ENCODE measurements at regions not wholly inside any gene's neighbourhood (a gene's known extent, or its start where the extent isn't known, plus 50 kb on each side); places are given as distances from the start of the nearest gene placed in this dataset.

DNA sequence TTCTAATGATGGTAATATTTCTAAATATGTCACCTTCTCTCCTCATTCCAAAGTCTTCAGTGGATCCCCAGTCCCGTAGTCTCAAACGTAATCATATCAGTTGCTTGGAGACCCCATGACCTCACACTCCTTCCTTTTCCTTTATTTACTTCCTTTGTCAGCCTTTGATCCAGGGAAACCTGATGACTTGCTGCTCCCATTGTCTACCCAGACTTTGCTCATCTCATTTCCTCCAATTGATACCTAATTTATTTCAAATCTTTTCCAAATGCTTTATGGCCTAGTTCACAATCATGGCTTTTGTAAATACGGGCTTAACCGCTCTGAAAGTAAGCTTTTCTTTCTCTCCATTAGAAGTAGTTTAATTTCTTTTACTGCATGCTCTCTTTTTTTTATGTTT, 402.4 kb upstream of the CYRIA start:
- no peak for DNase-seq (ENCODE audit: low read depth)
- no peak overlapping the region for H3K4me3 ChIP-seq (ENCODE audit: low read length)
- TF ChIP-seq, protein P1, sequence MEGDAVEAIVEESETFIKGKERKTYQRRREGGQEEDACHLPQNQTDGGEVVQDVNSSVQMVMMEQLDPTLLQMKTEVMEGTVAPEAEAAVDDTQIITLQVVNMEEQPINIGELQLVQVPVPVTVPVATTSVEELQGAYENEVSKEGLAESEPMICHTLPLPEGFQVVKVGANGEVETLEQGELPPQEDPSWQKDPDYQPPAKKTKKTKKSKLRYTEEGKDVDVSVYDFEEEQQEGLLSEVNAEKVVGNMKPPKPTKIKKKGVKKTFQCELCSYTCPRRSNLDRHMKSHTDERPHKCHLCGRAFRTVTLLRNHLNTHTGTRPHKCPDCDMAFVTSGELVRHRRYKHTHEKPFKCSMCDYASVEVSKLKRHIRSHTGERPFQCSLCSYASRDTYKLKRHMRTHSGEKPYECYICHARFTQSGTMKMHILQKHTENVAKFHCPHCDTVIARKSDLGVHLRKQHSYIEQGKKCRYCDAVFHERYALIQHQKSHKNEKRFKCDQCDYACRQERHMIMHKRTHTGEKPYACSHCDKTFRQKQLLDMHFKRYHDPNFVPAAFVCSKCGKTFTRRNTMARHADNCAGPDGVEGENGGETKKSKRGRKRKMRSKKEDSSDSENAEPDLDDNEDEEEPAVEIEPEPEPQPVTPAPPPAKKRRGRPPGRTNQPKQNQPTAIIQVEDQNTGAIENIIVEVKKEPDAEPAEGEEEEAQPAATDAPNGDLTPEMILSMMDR (IDR thresholded peaks at IDR 0.05; ENCODE audit: insufficient read depth, low read depth, low read length, missing control alignments), result no peak

DNA sequence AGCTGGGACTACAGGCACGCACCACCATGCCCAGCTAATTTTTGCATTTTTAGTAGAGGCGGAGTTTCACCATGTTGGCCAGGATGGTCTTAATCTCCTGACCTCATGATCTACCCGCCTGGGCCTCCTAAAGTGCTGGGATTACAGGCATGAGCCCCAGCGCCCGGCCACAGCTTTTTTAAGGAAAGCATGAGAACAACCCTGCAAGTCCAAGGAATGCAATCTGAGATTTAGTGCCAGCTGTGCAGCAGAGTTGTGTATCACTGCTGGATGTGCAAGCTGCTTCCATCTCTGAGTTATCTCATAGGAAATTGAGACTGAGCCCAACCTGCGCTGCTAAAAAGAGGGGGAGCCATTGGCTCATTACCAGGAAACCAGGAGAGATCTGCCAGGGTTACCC, 399.9 kb upstream of the CYRIA start:
- no peak overlapping the region for H3K4me3 ChIP-seq (ENCODE audit: low read length)
- no peak for DNase-seq (ENCODE audit: low read depth)
- TF ChIP-seq, protein P1 (IDR thresholded peaks at IDR 0.05; ENCODE audit: insufficient read depth, low read depth, low read length, missing control alignments), result no peak

DNA sequence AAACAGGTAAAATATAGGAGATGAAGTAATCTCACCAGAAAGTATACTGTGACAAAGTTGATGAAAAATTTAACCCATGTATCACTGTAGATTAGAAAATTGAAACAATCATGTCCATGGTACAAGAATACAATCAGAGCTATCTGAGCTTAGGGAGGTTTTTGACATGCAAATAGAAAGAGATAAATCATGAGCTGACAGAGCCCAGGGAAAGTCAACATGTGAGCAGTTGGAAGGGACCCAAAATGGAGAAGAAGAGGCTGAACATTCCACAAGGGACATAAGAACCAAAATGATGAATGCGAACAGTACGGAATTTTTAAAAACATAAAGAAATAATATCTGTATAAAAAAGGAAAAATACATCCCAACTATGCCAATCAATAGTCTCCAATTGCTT, 395.4 kb upstream of the CYRIA start:
- TF ChIP-seq, protein P1 (IDR thresholded peaks at IDR 0.05; ENCODE audit: insufficient read depth, low read depth, low read length, missing control alignments), result no peak
- no peak for DNase-seq (ENCODE audit: low read depth)
- H3K4me3 ChIP-seq (ENCODE audit: low read length), result no peak overlapping the region

DNA sequence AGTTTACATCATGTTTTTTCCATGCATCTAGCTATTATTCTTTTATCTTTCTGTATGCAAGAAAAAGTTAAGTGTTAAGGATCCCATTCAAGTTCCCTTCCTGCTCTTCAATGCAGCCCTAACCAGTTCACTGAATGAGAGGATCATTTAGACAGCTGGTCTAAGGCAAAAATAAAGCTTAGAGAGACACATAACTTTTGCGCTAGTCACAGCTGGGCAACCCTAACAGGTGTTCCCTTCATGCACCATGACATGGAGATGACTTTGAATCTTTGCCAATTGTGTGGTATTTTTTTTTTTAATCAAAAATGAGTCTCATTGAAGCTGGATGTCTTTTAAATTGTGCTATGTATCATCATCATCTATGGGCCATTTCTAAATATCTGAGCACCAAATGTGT, 393.8 kb upstream of the CYRIA start:
- H3K4me3 ChIP-seq (ENCODE audit: low read length), result no peak overlapping the region
- TF ChIP-seq, protein P1 (IDR thresholded peaks at IDR 0.05; ENCODE audit: insufficient read depth, low read depth, low read length, missing control alignments), result no peak
- no peak for DNase-seq (ENCODE audit: low read depth)

DNA sequence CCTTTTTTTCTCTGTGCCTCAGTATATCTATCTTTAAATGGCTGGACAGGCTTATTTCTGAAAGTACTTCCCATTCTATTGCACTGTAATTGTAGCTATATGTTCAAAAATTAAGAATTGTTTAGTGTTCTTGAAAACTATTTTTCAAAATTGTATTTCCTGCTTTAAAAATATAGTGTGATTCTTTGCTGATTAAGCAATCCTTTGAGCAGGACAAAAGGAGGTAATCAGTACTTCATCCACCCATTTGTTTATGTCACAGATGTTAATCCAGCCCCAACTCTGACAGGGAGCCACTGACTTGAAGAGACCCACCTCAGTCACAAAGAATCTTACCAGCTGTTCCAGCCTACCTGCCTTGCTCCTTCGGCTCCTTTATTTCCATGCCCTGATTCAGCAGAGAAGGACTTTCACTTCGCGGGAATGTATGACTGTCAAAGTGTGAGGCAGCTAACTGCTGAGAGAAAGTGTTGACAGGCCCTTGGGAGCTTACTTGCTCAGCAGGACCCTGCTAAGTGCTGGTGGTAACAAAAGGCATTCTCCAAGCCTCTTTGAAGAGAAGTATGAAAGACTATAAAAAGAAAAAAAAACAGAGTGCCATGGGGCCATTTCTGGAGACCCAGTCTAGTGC, 393.3 kb upstream of the CYRIA start:
- TF ChIP-seq, protein P1 (IDR thresholded peaks at IDR 0.05; ENCODE audit: insufficient read depth, low read depth, low read length, missing control alignments), result no peak
- DNase-seq (ENCODE audit: low read depth), result peak; percentile 37
- H3K4me3 ChIP-seq (ENCODE audit: low read length), result no peak overlapping the region

DNA sequence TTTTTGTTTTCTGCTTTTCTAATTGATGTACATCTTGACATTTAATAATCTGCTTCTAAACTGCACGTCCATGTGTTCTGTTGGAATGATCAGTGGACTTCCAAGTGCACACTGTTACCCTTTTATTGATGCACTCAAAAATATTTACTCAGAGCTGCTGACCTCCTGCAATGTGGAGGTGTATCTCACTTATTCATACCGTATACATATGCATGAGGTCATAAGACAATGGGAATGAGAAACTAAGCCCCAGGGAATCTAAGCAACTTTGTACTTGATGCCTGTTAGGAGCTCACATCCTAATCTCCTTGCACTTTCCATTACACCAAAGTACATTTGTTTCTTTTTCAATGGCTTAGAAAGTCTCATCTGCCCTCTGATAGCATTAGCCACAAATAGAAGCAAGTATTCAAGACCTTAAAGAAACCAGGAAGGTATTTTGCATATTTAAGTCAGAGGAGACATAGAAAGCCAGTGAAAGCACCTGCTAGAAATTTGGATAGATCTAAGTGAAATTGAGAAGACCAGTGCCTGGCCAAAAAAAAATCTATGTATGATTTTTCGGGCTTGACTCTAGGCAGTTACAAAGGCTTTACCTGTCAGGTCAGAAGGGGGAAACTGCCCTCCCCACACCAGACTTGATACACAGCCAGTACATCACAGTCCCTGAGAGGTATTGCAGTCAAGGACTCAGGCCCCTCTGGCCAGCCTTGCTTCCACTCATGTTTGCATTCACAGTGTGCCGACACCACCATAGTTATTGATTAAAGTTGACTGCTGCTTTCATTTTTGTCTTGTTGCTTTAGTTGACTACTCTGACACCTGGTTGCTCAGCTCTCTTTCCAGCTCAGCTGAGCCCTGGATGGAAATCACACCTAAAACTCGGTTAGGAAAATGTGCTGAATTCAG, 391.7 kb upstream of the CYRIA start:
- no peak overlapping the region for H3K4me3 ChIP-seq (ENCODE audit: low read length)
- TF ChIP-seq, protein P1 (IDR thresholded peaks at IDR 0.05; ENCODE audit: insufficient read depth, low read depth, low read length, missing control alignments), result no peak
- peak; percentile 52 for DNase-seq (ENCODE audit: low read depth)
